GM18951 (cell line): ENCODE measurements at regions not wholly inside any gene's neighbourhood (a gene's known extent, or its start where the extent isn't known, plus 50 kb on each side); places are given as distances from the start of the nearest gene placed in this dataset.

Experiments used
- POLR2A ChIP-seq: IDR thresholded peaks from 4 replicates; pipeline ENCODE4 v1.6.1; 2011; ENCODE audit warnings: mild to moderate bottlenecking; ENCODE audit not compliant: insufficient read length, insufficient read depth; ENCODE audit errors: extremely low read depth
- in situ Hi-C: fragments of 300-500 bp; cut with MboI; formaldehyde crosslinking; loops from one replicate; pipeline ENCODE4 v1.12.0; 2022; ENCODE audit warnings: low sequenced_read_pairs, mixed read lengths, inconsistent platforms; ENCODE audit not compliant: unreplicated experiment

- TF ChIP-seq POLR2A: no peak
- in situ Hi-C loops: no loop called here
Measured at GRCh38 chr18:22865354-22866116, 67.6 kb upstream of the RBBP8 start.

GRCh38 chr18:22868831-22869230 is 64.3 kb upstream of the RBBP8 start:
- in situ Hi-C loops: no loop called here
- no peak for TF ChIP-seq POLR2A

GRCh38 chr18:22871809-22872525 is 61.2 kb upstream of the RBBP8 start:
- TF ChIP-seq POLR2A: no peak
- in situ Hi-C loops: no loop called here

- no peak for TF ChIP-seq POLR2A
- in situ Hi-C loops: no loop called here
Measured at GRCh38 chr18:22872900-22873537, 60.1 kb upstream of the RBBP8 start.

GRCh38 chr18:22879293-22879692 is 53.8 kb upstream of the RBBP8 start:
- in situ Hi-C loops: no loop called here
- no peak for TF ChIP-seq POLR2A

GRCh38 chr18:22882084-22882483 is 51.0 kb upstream of the RBBP8 start:
- TF ChIP-seq POLR2A: no peak
- in situ Hi-C loops: no loop called here

GRCh38 chr18:22883179-22883578 is 49.9 kb upstream of the RBBP8 start:
- in situ Hi-C loops: no loop called here
- no peak for TF ChIP-seq POLR2A
